NT2/D1 (cell line): ENCODE measurements at regions not wholly inside any gene's neighbourhood (a gene's known extent, or its start where the extent isn't known, plus 50 kb on each side); places are given as distances from the start of the nearest gene placed in this dataset.

Experiments used
- SUZ12 ChIP-seq: IDR thresholded peaks from 2 replicates; pipeline ENCODE4 v1.6.1; 2011; ENCODE audit not compliant: insufficient read length, insufficient read depth; ENCODE audit errors: extremely low read depth
- YY1 ChIP-seq: IDR thresholded peaks from 2 replicates; pipeline ENCODE4 v1.6.1; 2011; ENCODE audit not compliant: insufficient read length, insufficient read depth
- ZNF274 ChIP-seq: IDR thresholded peaks from 2 replicates; pipeline ENCODE4 v1.6.1; 2011; ENCODE audit warnings: mild to moderate bottlenecking, low read depth, low read length

GRCh38 chr4:63814171-63814964 is 594.9 kb downstream of the TECRL start:
- no peak for TF ChIP-seq ZNF274
- no peak for TF ChIP-seq SUZ12
- no peak for TF ChIP-seq YY1
